ENCODE measurements at regions not wholly inside any gene's neighbourhood (a gene's known extent, or its start where the extent isn't known, plus 50 kb on each side); places are given as distances from the start of the nearest gene placed in this dataset.

- no peaks in the 10 kb centered on the region for H3K9me2 ChIP-seq (ENCODE audit: insufficient read depth, low read length)
- no peaks in the 10 kb centered on the region for H3K9me3 ChIP-seq (ENCODE audit: low read length)
- H4K20me1 ChIP-seq (ENCODE audit: insufficient read depth): no peaks in the 10 kb centered on the region
- no peaks in the 10 kb centered on the region for H3K36me3 ChIP-seq (ENCODE audit: insufficient read depth, low read length)
- H2AFZ ChIP-seq (ENCODE audit: low read depth, low read length): no peak overlapping the region
- H3K27me3 ChIP-seq (ENCODE audit: insufficient read depth, low read depth, low read length): no peaks in the 10 kb centered on the region
- no peak overlapping the region for H3K4me3 ChIP-seq (ENCODE audit: low read length)
- H3K4me2 ChIP-seq (ENCODE audit: low read length): no peak overlapping the region
- no peaks in the 10 kb centered on the region for H3F3A ChIP-seq (ENCODE audit: insufficient read depth, low read length, poor library complexity, severe bottlenecking)
- H3K9ac ChIP-seq (ENCODE audit: low read length): no peak overlapping the region
- no peak overlapping the region for H3K27ac ChIP-seq (ENCODE audit: low read length)
- no peaks in the 10 kb centered on the region for H3K79me2 ChIP-seq (replicated peaks; ENCODE audit: insufficient read depth, low read length)
- TF ChIP-seq SMC3 (conservative IDR thresholded peaks at IDR 0.05; ENCODE audit: poor library complexity) (no peak), RAD21 (conservative IDR thresholded peaks at IDR 0.05) (no peak), MXI1 (conservative IDR thresholded peaks at IDR 0.05; ENCODE audit: poor library complexity, severe bottlenecking) (no peak), REST (IDR thresholded peaks at IDR 0.05; ENCODE audit: borderline replicate concordance) (no peak), EP300 (conservative IDR thresholded peaks at IDR 0.05; ENCODE audit: poor library complexity, severe bottlenecking) (no peak), TAF1 (IDR thresholded peaks at IDR 0.05; ENCODE audit: low read depth) (no peak), EZH2 (IDR thresholded peaks at IDR 0.05; ENCODE audit: borderline replicate concordance, insufficient read depth, low read length, poor library complexity, severe bottlenecking) (no peak), POLR2AphosphoS5 (IDR thresholded peaks at IDR 0.05) (no peak)
- TF ChIP-seq, protein P1, sequence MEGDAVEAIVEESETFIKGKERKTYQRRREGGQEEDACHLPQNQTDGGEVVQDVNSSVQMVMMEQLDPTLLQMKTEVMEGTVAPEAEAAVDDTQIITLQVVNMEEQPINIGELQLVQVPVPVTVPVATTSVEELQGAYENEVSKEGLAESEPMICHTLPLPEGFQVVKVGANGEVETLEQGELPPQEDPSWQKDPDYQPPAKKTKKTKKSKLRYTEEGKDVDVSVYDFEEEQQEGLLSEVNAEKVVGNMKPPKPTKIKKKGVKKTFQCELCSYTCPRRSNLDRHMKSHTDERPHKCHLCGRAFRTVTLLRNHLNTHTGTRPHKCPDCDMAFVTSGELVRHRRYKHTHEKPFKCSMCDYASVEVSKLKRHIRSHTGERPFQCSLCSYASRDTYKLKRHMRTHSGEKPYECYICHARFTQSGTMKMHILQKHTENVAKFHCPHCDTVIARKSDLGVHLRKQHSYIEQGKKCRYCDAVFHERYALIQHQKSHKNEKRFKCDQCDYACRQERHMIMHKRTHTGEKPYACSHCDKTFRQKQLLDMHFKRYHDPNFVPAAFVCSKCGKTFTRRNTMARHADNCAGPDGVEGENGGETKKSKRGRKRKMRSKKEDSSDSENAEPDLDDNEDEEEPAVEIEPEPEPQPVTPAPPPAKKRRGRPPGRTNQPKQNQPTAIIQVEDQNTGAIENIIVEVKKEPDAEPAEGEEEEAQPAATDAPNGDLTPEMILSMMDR (IDR thresholded peaks at IDR 0.05; ENCODE audit: poor library complexity, severe bottlenecking): no peak
Measured at GRCh38 chr14:28565345-28565744, 201.2 kb upstream of the FOXG1 start.

DNA sequence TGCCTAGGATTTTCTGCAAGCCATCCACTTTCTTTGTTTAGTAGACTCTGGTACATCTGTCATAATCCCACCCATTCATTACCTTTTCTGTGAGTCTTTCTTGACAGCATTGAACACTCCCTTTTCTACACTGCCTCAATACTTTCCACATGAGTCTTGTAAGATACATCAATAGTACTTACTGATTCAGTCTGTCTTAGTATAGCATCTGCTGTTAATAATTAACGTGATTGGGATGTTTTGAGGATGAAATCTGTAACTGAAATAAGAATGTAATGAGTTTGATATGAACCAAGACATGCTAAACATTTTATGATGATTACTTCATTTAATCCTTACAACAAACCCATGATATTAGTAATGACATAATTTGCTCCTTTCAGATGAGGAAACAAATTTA, 196.2 kb upstream of the FOXG1 start:
- TF ChIP-seq EP300 (conservative IDR thresholded peaks at IDR 0.05; ENCODE audit: poor library complexity, severe bottlenecking) (peak; percentile 15), MXI1 (conservative IDR thresholded peaks at IDR 0.05; ENCODE audit: poor library complexity, severe bottlenecking) (no peak), SMC3 (conservative IDR thresholded peaks at IDR 0.05; ENCODE audit: poor library complexity) (no peak)
- H3K36me3 ChIP-seq (ENCODE audit: insufficient read depth, low read length): no peaks in the 10 kb centered on the region
- H3F3A ChIP-seq (ENCODE audit: insufficient read depth, low read length, poor library complexity, severe bottlenecking): no peaks in the 10 kb centered on the region
- no peaks in the 10 kb centered on the region for H4K20me1 ChIP-seq (ENCODE audit: insufficient read depth)
- no peak overlapping the region for H3K9ac ChIP-seq (ENCODE audit: low read length)
- H3K27ac ChIP-seq (ENCODE audit: low read length): no peak overlapping the region
- no peak overlapping the region for H3K4me3 ChIP-seq (ENCODE audit: low read length)
- peaks cover 11% of the 10 kb centered on the region for H3K9me3 ChIP-seq (ENCODE audit: low read length)
- H3K4me2 ChIP-seq (ENCODE audit: low read length): no peak overlapping the region
- H3K27me3 ChIP-seq (ENCODE audit: insufficient read depth, low read depth, low read length): no peaks in the 10 kb centered on the region
- H3K9me2 ChIP-seq (ENCODE audit: insufficient read depth, low read length): no peaks in the 10 kb centered on the region
- no peak overlapping the region for H2AFZ ChIP-seq (ENCODE audit: low read depth, low read length)
- H3K79me2 ChIP-seq (replicated peaks; ENCODE audit: insufficient read depth, low read length): no peaks in the 10 kb centered on the region

DNA sequence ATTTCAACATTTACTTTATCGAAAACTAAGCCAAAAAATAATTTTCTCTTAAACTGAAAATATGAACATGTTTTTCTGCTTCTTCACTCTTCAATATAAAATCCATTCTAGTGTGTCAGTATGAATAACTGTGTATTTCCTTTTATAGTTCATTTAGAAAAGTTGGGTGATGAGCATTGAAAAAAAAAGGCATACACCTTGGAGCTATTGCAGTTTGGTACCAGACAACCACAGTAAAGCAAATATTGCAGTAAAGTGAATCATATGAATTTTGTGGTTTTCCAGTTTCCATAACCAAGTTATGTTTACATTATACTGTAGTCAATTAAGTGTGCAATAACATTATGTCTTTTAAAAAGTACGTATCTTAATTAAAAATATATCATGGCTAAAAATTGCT, 195.0 kb upstream of the FOXG1 start:
- H3K9me3 ChIP-seq (ENCODE audit: low read length): peaks cover 11% of the 10 kb centered on the region
- H3K27ac ChIP-seq (ENCODE audit: low read length): no peak overlapping the region
- TF ChIP-seq SMC3 (conservative IDR thresholded peaks at IDR 0.05; ENCODE audit: poor library complexity) (no peak), MXI1 (conservative IDR thresholded peaks at IDR 0.05; ENCODE audit: poor library complexity, severe bottlenecking) (no peak), REST (IDR thresholded peaks at IDR 0.05; ENCODE audit: borderline replicate concordance) (no peak), TAF1 (IDR thresholded peaks at IDR 0.05; ENCODE audit: low read depth) (no peak), RAD21 (conservative IDR thresholded peaks at IDR 0.05) (no peak), POLR2AphosphoS5 (IDR thresholded peaks at IDR 0.05) (no peak), EP300 (conservative IDR thresholded peaks at IDR 0.05; ENCODE audit: poor library complexity, severe bottlenecking) (no peak), EZH2 (IDR thresholded peaks at IDR 0.05; ENCODE audit: borderline replicate concordance, insufficient read depth, low read length, poor library complexity, severe bottlenecking) (no peak)
- TF ChIP-seq, protein P1 (IDR thresholded peaks at IDR 0.05; ENCODE audit: poor library complexity, severe bottlenecking): no peak
- no peaks in the 10 kb centered on the region for H3K9me2 ChIP-seq (ENCODE audit: insufficient read depth, low read length)
- no peak overlapping the region for H2AFZ ChIP-seq (ENCODE audit: low read depth, low read length)
- H3K4me3 ChIP-seq (ENCODE audit: low read length): no peak overlapping the region
- no peaks in the 10 kb centered on the region for H3K27me3 ChIP-seq (ENCODE audit: insufficient read depth, low read depth, low read length)
- no peaks in the 10 kb centered on the region for H3F3A ChIP-seq (ENCODE audit: insufficient read depth, low read length, poor library complexity, severe bottlenecking)
- no peak overlapping the region for H3K9ac ChIP-seq (ENCODE audit: low read length)
- no peaks in the 10 kb centered on the region for H4K20me1 ChIP-seq (ENCODE audit: insufficient read depth)
- H3K79me2 ChIP-seq (replicated peaks; ENCODE audit: insufficient read depth, low read length): no peaks in the 10 kb centered on the region
- H3K36me3 ChIP-seq (ENCODE audit: insufficient read depth, low read length): no peaks in the 10 kb centered on the region
- no peak overlapping the region for H3K4me2 ChIP-seq (ENCODE audit: low read length)
